ENCODE measurements at regions not wholly inside any gene's neighbourhood (a gene's known extent, or its start where the extent isn't known, plus 50 kb on each side); places are given as distances from the start of the nearest gene placed in this dataset.

GRCh38 chr7:115672024-115672423 lies 358.5 kb downstream of the TFEC start:
- Histone ChIP-seq H3K4me2 (ENCODE audit: control insufficient read depth, insufficient read depth) (no peak overlapping the region), H3K9me3 (replicated peaks; ENCODE audit: control insufficient read depth, insufficient read depth, low read length) (no peaks in the 10 kb centered on the region), H3K27ac (ENCODE audit: control insufficient read depth, insufficient read depth) (no peak overlapping the region), H2AFZ (ENCODE audit: control insufficient read depth, low read depth, low read length) (no peak overlapping the region), H3K27me3 (replicated peaks in 1 of 2; ENCODE audit: control insufficient read depth in 2 of 2, insufficient read depth in 2 of 2, low read length in 1 of 2) (no peaks in the 10 kb centered on the region; a peak in 1 of 4 replicates), H3K9ac (ENCODE audit: control insufficient read depth, insufficient read depth, low read length) (no peak overlapping the region), H3K4me1 (ENCODE audit: control insufficient read depth, insufficient read depth, low read length) (no peaks in the 10 kb centered on the region), H4K20me1 (ENCODE audit: control insufficient read depth, insufficient read depth) (no peaks in the 10 kb centered on the region), H3K79me2 (ENCODE audit: control insufficient read depth, insufficient read depth, low read length) (no peaks in the 10 kb centered on the region), H3K36me3 (ENCODE audit: control insufficient read depth in 2 of 2, insufficient read depth in 2 of 2, low read length in 1 of 2) (no peaks in the 10 kb centered on the region), H3K4me3 (no peak overlapping the region)
- SMC1A ChIA-PET (ENCODE audit: uncharacterized antibody, unreplicated experiment): interaction anchor here (0.9 kb wide), 1 partner anchor 8 kb away, joined by 4 read pairs; no protein-coding TSS in a partner anchor
- no peak for ATAC-seq
- FAIRE-seq: no peak
- RAD21 ChIA-PET (ENCODE audit: unreplicated experiment): no interaction called here
- intact Hi-C loops (cut with micrococcal nuclease; ENCODE audit: unreplicated experiment): no loop called here
- TF ChIP-seq PML (IDR thresholded peaks at IDR 0.05; ENCODE audit: low read length) (no peak), BCLAF1 (IDR thresholded peaks at IDR 0.05) (no peak), ESRRA (IDR thresholded peaks at IDR 0.05; ENCODE audit: low read length) (no peak), PAX8 (IDR thresholded peaks at IDR 0.05) (no peak), CREM (IDR thresholded peaks at IDR 0.05; ENCODE audit: low read depth) (no peak), NBN (IDR thresholded peaks at IDR 0.05) (no peak)
- BruUV-seq (replicated peaks): no TSS peak
- in situ Hi-C loops (cut with MboI): no loop called here
- 4% methylated on average over 1 of the region's 1 CpG for WGBS (ENCODE audit: insufficient coverage, insufficient replicate concordance, low lambda C conversion rate, missing lambda C conversion rate)
- no peak for DNase-seq (ENCODE audit: low read depth, low spot score)
- POLR2A ChIA-PET: no interaction called here
- CTCF ChIA-PET: interaction anchor here (2.2 kb wide), 1 partner anchor 8 kb away, joined by 4 read pairs; no protein-coding TSS in a partner anchor

GRCh38 chr7:115662676-115663075 lies 367.9 kb downstream of the TFEC start:
- CTCF ChIA-PET: no interaction called here
- POLR2A ChIA-PET: no interaction called here
- RAD21 ChIA-PET (ENCODE audit: unreplicated experiment): no interaction called here
- Histone ChIP-seq H3K9me3 (replicated peaks; ENCODE audit: control insufficient read depth, insufficient read depth, low read length) (no peaks in the 10 kb centered on the region), H3K36me3 (ENCODE audit: control insufficient read depth in 2 of 2, insufficient read depth in 2 of 2, low read length in 1 of 2) (no peaks in the 10 kb centered on the region), H3K4me2 (ENCODE audit: control insufficient read depth, insufficient read depth) (no peak overlapping the region), H4K20me1 (ENCODE audit: control insufficient read depth, insufficient read depth) (no peaks in the 10 kb centered on the region), H3K4me3 (no peak overlapping the region), H3K79me2 (ENCODE audit: control insufficient read depth, insufficient read depth, low read length) (no peaks in the 10 kb centered on the region), H3K9ac (ENCODE audit: control insufficient read depth, insufficient read depth, low read length) (no peak overlapping the region), H2AFZ (ENCODE audit: control insufficient read depth, low read depth, low read length) (no peak overlapping the region), H3K27ac (ENCODE audit: control insufficient read depth, insufficient read depth) (no peak overlapping the region), H3K4me1 (ENCODE audit: control insufficient read depth, insufficient read depth, low read length) (no peaks in the 10 kb centered on the region), H3K27me3 (replicated peaks in 1 of 2; ENCODE audit: control insufficient read depth in 2 of 2, insufficient read depth in 2 of 2, low read length in 1 of 2) (no peaks in the 10 kb centered on the region; a peak in 1 of 4 replicates)
- BruUV-seq (replicated peaks): no TSS peak
- in situ Hi-C loops (cut with MboI): no loop called here
- no peak for DNase-seq (ENCODE audit: low read depth, low spot score)
- intact Hi-C loops (cut with micrococcal nuclease; ENCODE audit: unreplicated experiment): no loop called here
- FAIRE-seq: no peak
- SMC1A ChIA-PET (ENCODE audit: uncharacterized antibody, unreplicated experiment): no interaction called here
- no peak for ATAC-seq
- TF ChIP-seq ZBTB11 (CRISPR knock-in tag; IDR thresholded peaks at IDR 0.05) (no peak), CHD1 (IDR thresholded peaks at IDR 0.05; ENCODE audit: low read depth, low read length) (no peak), ZNF274 (IDR thresholded peaks at IDR 0.05; ENCODE audit: insufficient read depth, insufficient read length) (no peak), NR2C1 (IDR thresholded peaks at IDR 0.05) (no peak), NFYA (IDR thresholded peaks at IDR 0.05; ENCODE audit: borderline replicate concordance, low read depth, low read length) (no peak), SKIL (IDR thresholded peaks at IDR 0.05; ENCODE audit: low read depth, poor library complexity, severe bottlenecking) (no peak)
